Vagina (tissue), 2 donors: ENCODE measurements at regions not wholly inside any gene's neighbourhood (a gene's known extent, or its start where the extent isn't known, plus 50 kb on each side); places are given as distances from the start of the nearest gene placed in this dataset.

Source experiments
- CTCF ChIP-seq, 3 experiments: fragments of 450-650 bp in 2 of 3; fragments of 200-600 bp in 1 of 3; sonication (generic) in 1 of 3; IDR thresholded peaks; one replicate each; pipeline ENCODE4 v1.5.1; 2017 to 2019; ENCODE audit warnings: antibody characterized with exemption in 3 of 3, mild to moderate bottlenecking in 2 of 3, moderate library complexity in 2 of 3
- POLR2A ChIP-seq, 2 donors: fragments of 450-650 bp; IDR thresholded peaks; one replicate each; pipeline ENCODE4 v1.6.1; 2017; ENCODE audit warnings: antibody characterized with exemption in 2 of 2, mild to moderate bottlenecking in 2 of 2, moderate library complexity in 2 of 2
- POLR2AphosphoS5 ChIP-seq, 2 donors: sonication (generic); formaldehyde crosslinking; IDR thresholded peaks; one replicate each; pipeline ENCODE4 v1.9.0; 2017; ENCODE audit warnings: antibody characterized with exemption in 2 of 2, mild to moderate bottlenecking in 2 of 2, low read depth in 1 of 2; ENCODE audit not compliant: insufficient read depth in 1 of 2

- TF ChIP-seq POLR2AphosphoS5 (IDR thresholded peaks at IDR 0.05; ENCODE audit: insufficient read depth in 1 of 2, low read depth in 1 of 2) (no peak), CTCF (IDR thresholded peaks at IDR 0.05) (no peak), POLR2A (IDR thresholded peaks at IDR 0.05) (no peak)
These were observed 150.0 kb downstream of the RTP4 start for GRCh38 chr3:187518207-187518606.
